Hindlimb muscle (tissue), 1 donor: ENCODE measurements at regions not wholly inside any gene's neighbourhood (a gene's known extent, or its start where the extent isn't known, plus 50 kb on each side); places are given as distances from the start of the nearest gene placed in this dataset.
"Not testable (repeated sequence)": the region's sequence is repeated elsewhere in the genome, so short reads cannot be mapped to it uniquely, and the experiment has no call there.

Source experiments
- DNase-seq: peaks from one replicate; pipeline ENCODE4 v3.0.0-alpha.2; 2013

GRCh38 chr18:47403317-47403716 is 151.9 kb upstream of the SKOR2 start:
- DNase-seq, result no peak

- no peak for DNase-seq
Observed at GRCh38 chr18:47399475-47399874, 148.0 kb upstream of the SKOR2 start.

- no peak for DNase-seq
Observed at GRCh38 chr18:47397671-47398319, 146.3 kb upstream of the SKOR2 start.

- no peak for DNase-seq
Observed at GRCh38 chr18:47391665-47392064, 140.2 kb upstream of the SKOR2 start.

- DNase-seq, result no peak
Observed at GRCh38 chr18:47390410-47391024, 139.1 kb upstream of the SKOR2 start.

GRCh38 chr18:47389210-47389609 is 137.8 kb upstream of the SKOR2 start:
- no peak for DNase-seq

GRCh38 chr18:47387864-47388263 is 136.4 kb upstream of the SKOR2 start:
- DNase-seq, result no peak

- DNase-seq, result no peak
Observed at GRCh38 chr18:47383729-47384128, 132.3 kb upstream of the SKOR2 start.

GRCh38 chr18:47381975-47382570 is 130.6 kb upstream of the SKOR2 start:
- DNase-seq, result no peak

- DNase-seq, result no peak
Observed at GRCh38 chr18:47380153-47380552, 128.7 kb upstream of the SKOR2 start.

- no peak for DNase-seq
Observed at GRCh38 chr18:47373465-47373864, 122.0 kb upstream of the SKOR2 start.

- no peak for DNase-seq
Observed at GRCh38 chr18:47370052-47370451, 118.6 kb upstream of the SKOR2 start.

GRCh38 chr18:47354061-47354460 is 102.6 kb upstream of the SKOR2 start:
- DNase-seq, result not testable (repeated sequence)

GRCh38 chr18:47346016-47346415 is 94.6 kb upstream of the SKOR2 start:
- no peak for DNase-seq

- DNase-seq, result no peak
Observed at GRCh38 chr18:47345291-47345690, 93.8 kb upstream of the SKOR2 start.

- no peak for DNase-seq
Observed at GRCh38 chr18:47343291-47343690, 91.8 kb upstream of the SKOR2 start.

- DNase-seq, result no peak
Observed at GRCh38 chr18:47342566-47342965, 91.1 kb upstream of the SKOR2 start.

GRCh38 chr18:47341678-47342077 is 90.2 kb upstream of the SKOR2 start:
- DNase-seq, result no peak

- DNase-seq, result no peak
Observed at GRCh38 chr18:47334966-47335365, 83.5 kb upstream of the SKOR2 start.

- DNase-seq, result no peak
Observed at GRCh38 chr18:47333926-47334635, 82.6 kb upstream of the SKOR2 start.

- no peak for DNase-seq
Observed at GRCh38 chr18:47331641-47332040, 80.2 kb upstream of the SKOR2 start.

- no peak for DNase-seq
Observed at GRCh38 chr18:47331026-47331425, 79.6 kb upstream of the SKOR2 start.

- no peak for DNase-seq
Observed at GRCh38 chr18:47323158-47323557, 71.7 kb upstream of the SKOR2 start.

GRCh38 chr18:47321815-47322214 is 70.4 kb upstream of the SKOR2 start:
- no peak for DNase-seq
